Left lobe of liver (tissue), 2 donors: ENCODE measurements at regions not wholly inside any gene's neighbourhood (a gene's known extent, or its start where the extent isn't known, plus 50 kb on each side); places are given as distances from the start of the nearest gene placed in this dataset.

Experiments used
- ATAC-seq: fragments of 200-7000 bp; cut with Tn5 transposase; one replicate; pipeline ENCODE4 v1.9.1; 2020; ENCODE audit warnings: mild to moderate bottlenecking, moderate library complexity
- DNase-seq: peaks from one replicate; pipeline ENCODE4 v3.0.0-alpha.2; 2020; ENCODE audit warnings: low spot score
- donor health status: DM: no; HTN: no; CAD: no; lungs with moderate emphysema.
- donor health status: DM: no; HTN: yes; CAD: no.

DNA sequence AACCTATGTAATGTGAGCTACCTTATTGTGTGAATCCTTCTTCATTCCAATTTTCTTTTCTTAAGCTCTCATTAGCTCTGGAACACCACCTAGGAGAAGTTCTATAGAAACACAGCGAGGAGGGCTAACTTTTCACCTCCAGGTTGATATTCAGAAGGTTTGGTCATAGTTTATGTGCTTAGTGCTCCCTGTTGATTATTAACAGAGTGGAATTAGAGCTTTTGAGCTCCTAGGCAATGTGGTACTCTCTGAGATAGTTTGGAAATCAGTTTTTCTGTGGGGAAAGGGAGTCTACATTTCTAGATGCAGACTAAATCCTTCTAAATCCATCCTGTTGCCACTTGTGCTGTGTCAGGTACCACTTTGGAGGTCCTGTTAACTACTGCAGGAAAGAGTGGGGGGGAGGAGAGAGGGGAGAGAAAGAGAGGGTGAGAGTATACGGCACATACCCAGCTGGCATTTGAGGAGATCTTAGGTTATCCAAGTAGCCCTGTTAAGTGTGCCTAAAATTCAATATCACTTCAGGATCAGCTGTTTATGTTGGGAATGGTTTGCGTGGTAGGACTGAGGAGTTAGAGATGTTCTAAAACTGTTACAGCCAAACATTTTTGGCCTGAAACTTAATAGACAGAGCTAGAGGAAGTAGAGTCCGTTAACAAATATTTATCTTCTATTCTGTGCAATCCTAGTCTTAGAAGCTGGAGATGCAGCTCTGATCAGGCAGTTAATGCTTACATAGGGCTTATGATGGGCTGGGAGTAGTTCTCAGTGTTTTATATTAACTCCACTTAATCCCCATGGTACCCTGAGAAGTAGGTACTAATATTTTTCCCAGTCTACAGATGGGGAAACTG lies 117.5 kb upstream of the PROK2 start:
- DNase-seq (no peak), ATAC-seq (peak; percentile 91)

DNA sequence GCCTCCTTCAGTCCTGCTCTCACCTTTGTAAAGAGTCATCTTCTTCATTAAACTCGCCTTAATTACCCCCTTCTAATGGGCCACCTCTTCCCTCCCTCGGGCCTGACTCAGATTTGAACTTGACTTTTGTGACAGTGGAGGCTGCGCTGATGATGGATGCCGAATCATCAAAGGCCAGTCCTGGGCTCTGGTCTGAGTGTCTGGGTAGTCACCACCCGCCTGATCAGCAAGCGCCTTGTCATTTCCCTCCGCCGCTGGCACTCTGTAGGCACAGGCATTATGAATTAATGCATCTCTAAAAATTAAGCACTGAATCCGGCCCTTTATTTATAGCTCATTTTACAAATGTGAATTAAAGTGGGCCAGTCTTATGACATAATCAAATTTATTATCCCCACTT lies 116.7 kb upstream of the PROK2 start:
- DNase-seq, result no peak
- no peak for ATAC-seq

GRCh38 chr3:71900057-71900456 lies 115.1 kb upstream of the PROK2 start:
- DNase-seq (no peak), ATAC-seq (no peak)

DNA sequence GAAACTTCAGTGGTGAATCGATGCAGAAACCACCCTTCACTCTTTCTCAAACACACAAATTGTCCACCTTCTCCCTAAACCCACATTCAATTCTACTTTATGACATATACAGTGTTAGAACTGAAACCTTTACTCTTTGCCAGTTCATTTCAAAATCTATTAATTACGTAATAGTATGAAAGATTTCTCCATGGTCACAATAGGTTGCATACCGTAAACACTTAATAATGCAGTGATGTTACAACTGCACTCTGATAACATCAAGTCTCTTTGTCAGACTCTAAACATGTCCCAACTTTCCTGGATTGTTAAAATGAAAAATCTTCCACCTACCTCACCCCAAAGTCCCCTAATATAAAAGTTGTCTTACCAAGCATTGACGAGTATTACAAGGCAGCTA lies 111.8 kb upstream of the PROK2 start:
- no peak for ATAC-seq

DNA sequence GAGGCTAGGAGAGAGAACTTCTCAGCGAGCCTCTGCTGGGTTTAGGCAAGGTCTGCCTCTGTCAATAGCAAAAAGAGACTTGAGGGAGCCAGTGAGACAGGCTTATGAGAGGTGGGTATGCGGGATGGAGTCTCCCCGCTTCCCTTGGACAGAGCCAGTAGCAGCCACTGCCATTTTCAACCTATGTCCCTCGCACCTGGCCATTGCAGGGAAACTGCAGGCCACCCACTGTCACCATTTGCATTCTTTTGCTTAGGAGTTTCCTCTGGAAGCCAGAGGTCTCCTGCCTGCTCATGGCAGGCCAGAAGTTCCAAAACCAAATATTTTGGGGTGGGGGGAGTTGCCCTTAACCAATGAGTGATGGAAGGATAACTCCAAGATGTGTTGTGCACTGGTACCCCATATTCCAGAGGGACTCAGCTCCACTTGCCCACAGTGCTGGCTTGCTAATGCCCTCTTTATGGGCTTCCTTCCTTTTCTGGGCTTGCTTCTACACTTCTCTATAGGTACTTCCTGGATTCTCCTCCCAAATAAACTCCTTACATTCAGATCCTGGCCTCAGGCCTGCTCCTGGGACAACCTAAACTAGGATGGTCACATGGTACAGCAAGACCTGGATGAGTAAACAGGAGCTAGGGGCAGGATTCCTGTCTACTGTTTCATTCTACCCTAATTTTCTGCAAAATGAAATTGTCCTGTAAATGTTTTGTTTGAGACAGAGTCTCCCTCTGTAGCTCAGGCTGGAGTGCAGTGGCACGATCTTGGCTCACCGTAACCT lies 108.9 kb upstream of the PROK2 start:
- no peak for DNase-seq
- ATAC-seq, result no peak

More for the DNA sequence above, 111.8 kb upstream of the PROK2 start:
- no peak for DNase-seq

DNA sequence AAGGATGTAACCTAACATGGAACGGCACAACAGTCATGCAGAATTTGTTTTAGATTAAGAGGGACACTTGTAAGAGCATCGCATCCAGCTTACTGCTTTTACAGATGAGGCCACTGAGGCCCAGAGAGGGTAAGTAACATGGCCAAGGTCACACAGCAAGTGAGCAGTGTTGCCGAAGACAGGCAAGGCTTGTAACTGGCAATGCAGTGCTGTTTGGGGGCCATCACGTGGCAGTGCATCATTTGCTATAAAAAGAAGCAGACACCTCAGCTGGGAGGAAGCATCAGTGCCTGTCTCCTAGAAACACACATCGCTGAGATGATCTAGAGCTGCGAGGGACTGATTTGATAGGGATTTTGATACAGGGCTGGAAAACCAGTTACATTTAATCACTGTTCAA lies 108.2 kb upstream of the PROK2 start:
- ATAC-seq (no peak), DNase-seq (no peak)

DNA sequence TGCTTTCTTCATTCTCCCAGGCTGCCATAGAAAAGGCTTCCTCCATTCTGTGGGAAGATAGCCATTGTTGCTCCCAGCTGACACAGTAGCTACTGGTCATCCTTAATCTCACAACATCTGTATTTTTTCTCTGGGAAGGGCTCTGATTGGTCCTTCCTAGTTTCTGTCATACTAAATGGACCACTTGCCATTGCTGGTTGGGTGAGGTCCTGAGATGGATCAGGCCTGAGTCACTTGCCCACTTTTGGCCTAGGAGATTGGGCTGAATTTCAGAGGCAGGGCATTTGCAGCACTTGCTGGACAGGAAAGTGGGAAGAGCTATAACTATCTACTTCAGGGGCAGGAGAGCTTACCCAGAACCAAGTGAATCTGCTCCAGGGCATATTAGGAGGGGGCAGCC lies 106.5 kb upstream of the PROK2 start:
- ATAC-seq (no peak), DNase-seq (no peak)

- no peak for ATAC-seq
- DNase-seq, result no peak
Observed at GRCh38 chr3:71890356-71890931, 105.5 kb upstream of the PROK2 start.

GRCh38 chr3:71887256-71887655 lies 102.3 kb upstream of the PROK2 start:
- DNase-seq (no peak), ATAC-seq (no peak)

GRCh38 chr3:71885006-71885405 lies 100.1 kb upstream of the PROK2 start:
- no peak for ATAC-seq

GRCh38 chr3:71881732-71882131 lies 96.8 kb upstream of the PROK2 start:
- DNase-seq (peak; percentile 50), ATAC-seq (peak; percentile 93)

More at GRCh38 chr3:71885006-71885405, 100.1 kb upstream of the PROK2 start:
- no peak for DNase-seq

- ATAC-seq (no peak), DNase-seq (no peak)
Observed at GRCh38 chr3:71881041-71881440, 96.1 kb upstream of the PROK2 start.

- DNase-seq (no peak), ATAC-seq (no peak)
Observed at GRCh38 chr3:71879089-71879488, 94.1 kb upstream of the PROK2 start.

- ATAC-seq (no peak), DNase-seq (no peak)
Observed at GRCh38 chr3:71876135-71877105, 91.5 kb upstream of the PROK2 start.

- peak; percentile 99 for ATAC-seq
- peak; percentile 76 for DNase-seq
Observed at GRCh38 chr3:71875461-71875947, 90.6 kb upstream of the PROK2 start.

- peak; percentile 24 for ATAC-seq
Observed at GRCh38 chr3:71874618-71875017, 89.7 kb upstream of the PROK2 start.

DNA sequence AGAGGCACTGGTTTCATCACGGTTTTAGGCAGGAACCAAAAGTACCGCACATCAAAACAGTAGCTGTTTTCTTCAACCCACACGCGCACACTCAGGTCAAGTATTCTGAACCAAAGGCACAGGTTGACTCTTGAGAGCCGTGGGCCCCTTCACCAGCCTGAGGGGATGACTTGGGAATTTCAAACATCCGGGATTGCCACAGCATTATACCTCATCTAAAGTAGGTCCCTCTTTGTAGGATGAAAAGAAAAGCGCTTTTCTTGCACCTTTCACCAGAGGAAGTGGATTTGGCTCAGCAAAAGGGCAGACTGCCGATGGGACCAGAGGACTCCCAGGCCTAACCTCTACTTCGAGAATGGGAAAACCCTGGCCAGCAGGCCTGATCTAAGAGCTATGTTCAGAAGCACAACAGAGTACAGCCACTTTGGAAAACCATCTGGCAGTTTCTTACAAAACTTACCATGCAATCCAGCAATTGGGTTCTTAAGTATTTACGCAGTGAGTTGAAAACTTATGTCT lies 88.2 kb upstream of the PROK2 start:
- DNase-seq, result no peak
- no peak for ATAC-seq

More at GRCh38 chr3:71874618-71875017, 89.7 kb upstream of the PROK2 start:
- no peak for DNase-seq

DNA sequence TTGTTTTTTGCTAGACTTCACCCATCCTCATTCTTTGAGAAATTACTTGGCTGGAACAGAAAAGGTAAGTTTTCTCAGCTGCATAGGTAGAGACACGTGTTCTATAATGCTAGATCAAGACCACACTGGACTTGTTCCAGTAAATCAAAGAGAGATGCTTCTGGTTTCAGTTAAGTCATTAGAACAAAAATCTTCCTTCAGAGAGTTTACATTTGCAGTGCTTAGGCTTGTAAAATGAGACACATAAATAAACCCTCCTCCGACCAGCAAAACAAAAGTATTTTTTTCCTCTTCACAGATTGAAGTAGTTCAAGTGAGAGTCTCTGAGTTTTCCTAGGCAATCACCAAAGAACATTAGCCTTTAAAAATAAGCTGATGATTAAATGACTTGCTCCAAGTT lies 87.3 kb upstream of the PROK2 start:
- no peak for DNase-seq
- no peak for ATAC-seq

GRCh38 chr3:71870966-71871512 lies 86.1 kb upstream of the PROK2 start:
- DNase-seq (no peak), ATAC-seq (no peak)

- no peak for DNase-seq
- no peak for ATAC-seq
Observed at GRCh38 chr3:71868876-71869275, 83.9 kb upstream of the PROK2 start.
